Right atrium auricular region (tissue), 2 donors: ENCODE measurements at regions not wholly inside any gene's neighbourhood (a gene's known extent, or its start where the extent isn't known, plus 50 kb on each side); places are given as distances from the start of the nearest gene placed in this dataset.

ENCODE experiments used
- DNase-seq: peaks from one replicate; pipeline ENCODE4 v3.0.0-alpha.2; 2019; ENCODE audit warnings: low spot score
- H3K27ac ChIP-seq, 2 donors: fragments of 200-600 bp; sonication (generic); 1 replicate in 1 of 2; 2 replicates in 1 of 2; pipeline ENCODE4 v1.5.1; 2016 to 2019
- H3K27me3 ChIP-seq, 2 donors: fragments of 200-600 bp; sonication (generic); one replicate each; pipeline versions ENCODE4 v1.5.1 to v1.6.0; 2017 to 2019
- H3K36me3 ChIP-seq: fragments of 200-600 bp; sonication (generic); one replicate; pipeline ENCODE4 v1.5.1; 2016
- H3K4me1 ChIP-seq, 2 donors: fragments of 200-600 bp; sonication (generic); one replicate each; pipeline versions ENCODE4 v1.5.1 to v1.6.0; 2017 to 2019
- H3K4me3 ChIP-seq, 2 donors: fragments of 200-600 bp; sonication (generic); 1 replicate in 1 of 2; 2 replicates in 1 of 2; pipeline ENCODE4 v1.5.1; 2017 to 2019; ENCODE audit warnings: mild to moderate bottlenecking in 1 of 2, moderate library complexity in 1 of 2
- H3K9me3 ChIP-seq, 2 donors: fragments of 200-600 bp; sonication (generic); one replicate each; pipeline ENCODE4 v1.5.1; 2019
- TF ChIP-seq, protein P1 (sequence below), 2 donors: fragments of 200-600 bp; sonication (generic); IDR thresholded peaks; one replicate each; pipeline ENCODE4 v1.5.1; 2019; ENCODE audit warnings: antibody characterized with exemption in 2 of 2

DNA sequence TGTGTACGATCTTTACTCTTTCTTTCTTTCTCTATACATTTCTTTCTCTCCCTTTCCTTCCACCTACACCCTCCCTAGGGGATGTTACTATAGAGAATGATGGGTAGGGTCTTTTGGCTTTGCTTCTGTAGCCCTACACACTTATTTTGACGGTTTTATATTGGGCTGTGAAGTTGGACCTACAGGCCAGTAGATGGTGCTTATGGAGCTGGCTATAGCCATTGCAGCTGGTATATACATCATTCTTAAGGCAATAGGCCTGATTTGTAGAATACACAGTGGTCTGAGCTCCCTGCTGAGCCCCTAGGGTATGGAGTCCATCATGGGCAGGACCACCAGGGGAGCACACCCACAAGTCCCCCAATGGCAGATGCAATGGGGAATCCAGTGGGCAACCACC lies 1869.7 kb downstream of the STIM2 start:
- TF ChIP-seq, protein P1, sequence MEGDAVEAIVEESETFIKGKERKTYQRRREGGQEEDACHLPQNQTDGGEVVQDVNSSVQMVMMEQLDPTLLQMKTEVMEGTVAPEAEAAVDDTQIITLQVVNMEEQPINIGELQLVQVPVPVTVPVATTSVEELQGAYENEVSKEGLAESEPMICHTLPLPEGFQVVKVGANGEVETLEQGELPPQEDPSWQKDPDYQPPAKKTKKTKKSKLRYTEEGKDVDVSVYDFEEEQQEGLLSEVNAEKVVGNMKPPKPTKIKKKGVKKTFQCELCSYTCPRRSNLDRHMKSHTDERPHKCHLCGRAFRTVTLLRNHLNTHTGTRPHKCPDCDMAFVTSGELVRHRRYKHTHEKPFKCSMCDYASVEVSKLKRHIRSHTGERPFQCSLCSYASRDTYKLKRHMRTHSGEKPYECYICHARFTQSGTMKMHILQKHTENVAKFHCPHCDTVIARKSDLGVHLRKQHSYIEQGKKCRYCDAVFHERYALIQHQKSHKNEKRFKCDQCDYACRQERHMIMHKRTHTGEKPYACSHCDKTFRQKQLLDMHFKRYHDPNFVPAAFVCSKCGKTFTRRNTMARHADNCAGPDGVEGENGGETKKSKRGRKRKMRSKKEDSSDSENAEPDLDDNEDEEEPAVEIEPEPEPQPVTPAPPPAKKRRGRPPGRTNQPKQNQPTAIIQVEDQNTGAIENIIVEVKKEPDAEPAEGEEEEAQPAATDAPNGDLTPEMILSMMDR (IDR thresholded peaks at IDR 0.05), result no peak
- no peaks in the 10 kb centered on the region for H3K27me3 ChIP-seq
- no peaks in the 10 kb centered on the region for H3K4me1 ChIP-seq

DNA sequence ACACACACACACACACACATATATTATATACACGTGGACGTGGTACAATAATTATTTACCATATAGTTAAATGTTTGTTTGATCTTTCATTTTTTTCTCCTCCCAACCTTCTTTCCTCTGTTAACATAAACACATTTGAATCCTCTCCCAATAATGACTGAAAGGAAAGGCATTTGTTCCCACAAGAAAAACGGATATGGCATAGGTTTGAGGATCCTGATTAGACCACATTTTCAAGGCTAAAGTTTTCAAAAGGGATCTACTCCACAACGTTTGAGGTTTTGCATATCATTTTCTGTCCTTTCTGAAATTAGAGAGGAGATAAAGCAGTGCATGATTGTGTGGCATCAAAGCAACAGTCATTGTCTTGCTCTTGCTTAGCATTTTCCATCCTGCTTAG lies 1883.4 kb downstream of the STIM2 start:
- Histone ChIP-seq H3K27me3 (no peaks in the 10 kb centered on the region), H3K36me3 (no peaks in the 10 kb centered on the region), H3K27ac (no peak overlapping the region), H3K9me3 (no peaks in the 10 kb centered on the region), H3K4me3 (no peak overlapping the region), H3K4me1 (no peaks in the 10 kb centered on the region)
- TF ChIP-seq, protein P1 (IDR thresholded peaks at IDR 0.05), result no peak
- no peak for DNase-seq

More for the DNA sequence above, 1869.7 kb downstream of the STIM2 start:
- no peaks in the 10 kb centered on the region for H3K9me3 ChIP-seq
- H3K36me3 ChIP-seq, result no peaks in the 10 kb centered on the region
- H3K27ac ChIP-seq, result no peak overlapping the region
- no peak for DNase-seq
- no peak overlapping the region for H3K4me3 ChIP-seq

DNA sequence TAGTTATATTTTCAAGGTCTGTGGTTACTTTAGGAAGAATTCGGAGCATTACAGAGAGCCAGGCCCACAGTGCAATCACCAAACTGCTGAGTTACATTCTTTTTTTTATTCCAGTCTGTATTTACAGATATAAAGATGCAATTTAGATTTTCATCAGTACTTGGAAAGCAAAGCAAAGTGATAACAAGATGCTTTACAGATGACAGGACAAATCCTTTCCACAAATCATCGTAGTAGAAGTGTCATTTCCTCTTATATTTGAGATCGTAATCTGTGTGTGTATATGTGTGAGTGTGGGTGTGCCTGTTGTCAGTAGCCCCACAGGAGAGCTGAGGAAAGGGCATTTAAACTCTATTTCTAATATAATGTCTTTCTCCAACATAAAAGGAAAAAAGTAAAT lies 1893.7 kb downstream of the STIM2 start:
- TF ChIP-seq, protein P1 (IDR thresholded peaks at IDR 0.05), result no peak
- no peak overlapping the region for H3K27ac ChIP-seq
- H3K9me3 ChIP-seq, result no peaks in the 10 kb centered on the region
- H3K4me3 ChIP-seq, result no peak overlapping the region
- no peak for DNase-seq
- H3K36me3 ChIP-seq, result no peaks in the 10 kb centered on the region
- no peaks in the 10 kb centered on the region for H3K27me3 ChIP-seq
- H3K4me1 ChIP-seq, result no peaks in the 10 kb centered on the region

DNA sequence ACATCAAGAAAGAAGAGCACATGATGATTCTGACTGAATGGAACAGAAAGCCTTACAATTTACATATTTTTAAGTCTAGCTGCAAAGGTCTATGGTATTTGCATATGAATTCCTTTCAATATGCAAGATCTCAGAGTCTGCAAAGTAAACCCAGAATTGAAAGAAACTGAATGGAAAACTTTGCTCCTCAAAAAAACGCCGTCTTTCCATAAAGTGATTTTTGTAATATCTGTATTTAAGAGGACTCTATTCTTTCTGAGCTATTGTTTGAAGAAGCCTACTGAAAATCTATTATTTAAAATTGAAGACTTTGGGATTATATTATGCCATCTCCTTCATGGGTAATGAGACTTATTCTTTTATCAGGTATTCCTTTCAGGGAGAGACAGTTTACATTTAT lies 1894.4 kb downstream of the STIM2 start:
- Histone ChIP-seq H3K27me3 (no peaks in the 10 kb centered on the region), H3K4me1 (no peaks in the 10 kb centered on the region), H3K36me3 (no peaks in the 10 kb centered on the region), H3K4me3 (no peak overlapping the region), H3K9me3 (no peaks in the 10 kb centered on the region), H3K27ac (no peak overlapping the region)
- TF ChIP-seq, protein P1 (IDR thresholded peaks at IDR 0.05), result no peak
- DNase-seq, result no peak

DNA sequence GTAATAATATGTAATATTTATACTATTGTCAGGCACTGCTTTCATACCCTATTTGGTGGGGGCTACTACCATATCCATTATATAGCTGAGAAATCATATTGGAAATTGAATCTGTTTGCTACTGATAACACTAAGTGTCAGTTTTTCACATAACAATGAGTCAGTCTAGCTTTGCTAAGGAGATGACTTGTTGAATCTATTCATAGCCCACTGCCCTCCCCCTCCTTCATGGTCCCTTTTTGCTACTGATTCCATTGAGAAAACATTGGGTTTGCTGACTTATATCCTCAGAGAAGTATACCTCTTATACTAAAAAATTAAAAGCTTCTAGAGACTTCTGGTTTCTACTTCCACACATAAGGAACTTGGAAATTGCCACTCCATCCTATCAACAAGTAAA lies 1898.4 kb downstream of the STIM2 start:
- TF ChIP-seq, protein P1 (IDR thresholded peaks at IDR 0.05), result no peak
- H3K4me1 ChIP-seq, result no peaks in the 10 kb centered on the region

DNA sequence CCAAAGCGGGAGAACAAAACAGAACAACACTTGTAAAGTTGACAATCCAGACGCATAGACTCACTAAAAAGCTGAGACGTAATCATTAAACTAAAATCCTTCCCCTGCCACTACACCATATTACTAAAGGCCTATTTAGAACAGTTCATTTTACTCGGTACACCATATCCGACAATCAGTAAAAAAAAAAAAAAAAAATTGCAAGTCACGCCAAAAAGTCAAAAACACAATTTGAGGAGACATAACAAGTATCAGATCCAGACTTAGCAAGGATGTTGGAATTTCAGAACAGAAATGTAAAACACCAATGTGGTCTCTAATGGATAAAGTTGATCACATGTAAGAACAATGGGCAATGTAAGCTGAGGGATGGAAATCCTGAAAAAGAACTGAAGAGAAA lies 1899.4 kb downstream of the STIM2 start:
- DNase-seq, result no peak
- Histone ChIP-seq H3K4me1 (no peaks in the 10 kb centered on the region), H3K27ac (no peak overlapping the region), H3K27me3 (no peaks in the 10 kb centered on the region), H3K4me3 (no peak overlapping the region), H3K9me3 (no peaks in the 10 kb centered on the region), H3K36me3 (no peaks in the 10 kb centered on the region)
- TF ChIP-seq, protein P1 (IDR thresholded peaks at IDR 0.05), result no peak

More for the DNA sequence above, 1898.4 kb downstream of the STIM2 start:
- Histone ChIP-seq H3K4me3 (no peak overlapping the region), H3K27ac (no peak overlapping the region), H3K36me3 (no peaks in the 10 kb centered on the region), H3K9me3 (no peaks in the 10 kb centered on the region), H3K27me3 (no peaks in the 10 kb centered on the region)
- DNase-seq, result no peak
